Vagina (tissue), 2 donors: ENCODE measurements at regions not wholly inside any gene's neighbourhood (a gene's known extent, or its start where the extent isn't known, plus 50 kb on each side); places are given as distances from the start of the nearest gene placed in this dataset.

Experiments used
- DNase-seq, 2 donors: peaks; one replicate each; pipeline ENCODE4 v3.0.0-alpha.2; 2017; ENCODE audit errors: extremely low spot score in 2 of 2
- H3K27ac ChIP-seq: fragments of 200-600 bp; sonication (generic); one replicate; pipeline ENCODE4 v1.5.1; 2019
- H3K27me3 ChIP-seq: fragments of 200-600 bp; sonication (generic); one replicate; pipeline ENCODE4 v1.5.1; 2019
- H3K36me3 ChIP-seq, 2 donors: fragments of 200-600 bp; sonication (generic); one replicate each; pipeline ENCODE4 v1.5.1; 2017 to 2019
- H3K4me1 ChIP-seq: fragments of 200-600 bp; sonication (generic); one replicate; pipeline ENCODE4 v1.5.1; 2019
- H3K4me3 ChIP-seq, 2 donors: fragments of 200-600 bp; sonication (generic); 1 replicate in 1 of 2; 2 replicates in 1 of 2; pipeline ENCODE4 v1.5.1; 2016 to 2019
- H3K9me3 ChIP-seq: fragments of 200-600 bp; sonication (generic); one replicate; pipeline ENCODE4 v1.5.1; 2019
- CTCF ChIP-seq, 3 experiments: fragments of 450-650 bp in 2 of 3; fragments of 200-600 bp in 1 of 3; sonication (generic) in 1 of 3; IDR thresholded peaks; one replicate each; pipeline ENCODE4 v1.5.1; 2017 to 2019; ENCODE audit warnings: antibody characterized with exemption in 3 of 3, mild to moderate bottlenecking in 2 of 3, moderate library complexity in 2 of 3
- POLR2A ChIP-seq, 2 donors: fragments of 450-650 bp; IDR thresholded peaks; one replicate each; pipeline ENCODE4 v1.6.1; 2017; ENCODE audit warnings: antibody characterized with exemption in 2 of 2, mild to moderate bottlenecking in 2 of 2, moderate library complexity in 2 of 2
- POLR2AphosphoS5 ChIP-seq, 2 donors: sonication (generic); formaldehyde crosslinking; IDR thresholded peaks; one replicate each; pipeline ENCODE4 v1.9.0; 2017; ENCODE audit warnings: antibody characterized with exemption in 2 of 2, mild to moderate bottlenecking in 2 of 2, low read depth in 1 of 2; ENCODE audit not compliant: insufficient read depth in 1 of 2
- intact Hi-C: fragments of 100-400 bp; cut with DNase I; formaldehyde crosslinking; loops from one replicate; pipeline ENCODE4 v1.15.1; 2023

- Histone ChIP-seq H3K4me1 (no peaks in the 10 kb centered on the region), H3K4me3 (no peak overlapping the region), H3K9me3 (no peaks in the 10 kb centered on the region), H3K27me3 (no peaks in the 10 kb centered on the region), H3K36me3 (no peaks in the 10 kb centered on the region), H3K27ac (no peak overlapping the region)
- DNase-seq: no peak
- intact Hi-C loops: no loop called here
- TF ChIP-seq POLR2A (IDR thresholded peaks at IDR 0.05): no peak
- no peak for TF ChIP-seq POLR2AphosphoS5 (IDR thresholded peaks at IDR 0.05; ENCODE audit: insufficient read depth in 1 of 2, low read depth in 1 of 2)
- no peak for TF ChIP-seq CTCF (IDR thresholded peaks at IDR 0.05)
Measured at GRCh38 chr12:28601570-28602058, 411.4 kb downstream of the CCDC91 start.

GRCh38 chr12:28602786-28603185, 412.5 kb downstream of the CCDC91 start:
- Histone ChIP-seq H3K4me3 (no peak overlapping the region), H3K4me1 (no peaks in the 10 kb centered on the region), H3K9me3 (no peaks in the 10 kb centered on the region), H3K36me3 (no peaks in the 10 kb centered on the region), H3K27me3 (no peaks in the 10 kb centered on the region), H3K27ac (no peak overlapping the region)
- no peak for TF ChIP-seq CTCF (IDR thresholded peaks at IDR 0.05)
- no peak for TF ChIP-seq POLR2A (IDR thresholded peaks at IDR 0.05)
- TF ChIP-seq POLR2AphosphoS5 (IDR thresholded peaks at IDR 0.05; ENCODE audit: insufficient read depth in 1 of 2, low read depth in 1 of 2): no peak
- no peak for DNase-seq
- intact Hi-C loops: no loop called here

- no peak overlapping the region for H3K4me3 ChIP-seq
- H3K4me1 ChIP-seq: no peaks in the 10 kb centered on the region
- H3K27me3 ChIP-seq: no peaks in the 10 kb centered on the region
- no peak for DNase-seq
- no peaks in the 10 kb centered on the region for H3K36me3 ChIP-seq
- TF ChIP-seq CTCF (IDR thresholded peaks at IDR 0.05) (no peak), POLR2AphosphoS5 (IDR thresholded peaks at IDR 0.05; ENCODE audit: insufficient read depth in 1 of 2, low read depth in 1 of 2) (no peak), POLR2A (IDR thresholded peaks at IDR 0.05) (no peak)
- H3K27ac ChIP-seq: no peak overlapping the region
- no peaks in the 10 kb centered on the region for H3K9me3 ChIP-seq
- intact Hi-C loops: no loop called here
Measured at GRCh38 chr12:28603239-28603638, 413.0 kb downstream of the CCDC91 start.

GRCh38 chr12:28603801-28604200, 413.5 kb downstream of the CCDC91 start:
- H3K4me1 ChIP-seq: no peaks in the 10 kb centered on the region
- TF ChIP-seq CTCF (IDR thresholded peaks at IDR 0.05) (no peak), POLR2AphosphoS5 (IDR thresholded peaks at IDR 0.05; ENCODE audit: insufficient read depth in 1 of 2, low read depth in 1 of 2) (no peak), POLR2A (IDR thresholded peaks at IDR 0.05) (no peak)
- H3K9me3 ChIP-seq: no peaks in the 10 kb centered on the region
- intact Hi-C loops: no loop called here
- H3K27ac ChIP-seq: no peak overlapping the region
- H3K4me3 ChIP-seq: no peak overlapping the region
- H3K36me3 ChIP-seq: no peaks in the 10 kb centered on the region
- no peaks in the 10 kb centered on the region for H3K27me3 ChIP-seq
- no peak for DNase-seq

- no peak overlapping the region for H3K4me3 ChIP-seq
- H3K9me3 ChIP-seq: no peaks in the 10 kb centered on the region
- intact Hi-C loops: no loop called here
- H3K36me3 ChIP-seq: no peaks in the 10 kb centered on the region
- H3K27ac ChIP-seq: peak overlapping the region; percentile 22
- H3K27me3 ChIP-seq: no peaks in the 10 kb centered on the region
- DNase-seq: no peak
- TF ChIP-seq CTCF (IDR thresholded peaks at IDR 0.05) (no peak), POLR2A (IDR thresholded peaks at IDR 0.05) (no peak), POLR2AphosphoS5 (IDR thresholded peaks at IDR 0.05; ENCODE audit: insufficient read depth in 1 of 2, low read depth in 1 of 2) (no peak)
- no peaks in the 10 kb centered on the region for H3K4me1 ChIP-seq
Measured at GRCh38 chr12:28604240-28604639, 414.0 kb downstream of the CCDC91 start.
